Hematopoietic multipotent progenitor cell (in vitro differentiated cells): ENCODE measurements at regions not wholly inside any gene's neighbourhood (a gene's known extent, or its start where the extent isn't known, plus 50 kb on each side); places are given as distances from the start of the nearest gene placed in this dataset.

ENCODE experiments used
- DNase-seq, 3 donors: peaks; one replicate each; pipeline ENCODE4 v3.0.0-alpha.2; 2011 to 2015; ENCODE audit warnings: low read depth in 2 of 3, low spot score in 2 of 3

DNA sequence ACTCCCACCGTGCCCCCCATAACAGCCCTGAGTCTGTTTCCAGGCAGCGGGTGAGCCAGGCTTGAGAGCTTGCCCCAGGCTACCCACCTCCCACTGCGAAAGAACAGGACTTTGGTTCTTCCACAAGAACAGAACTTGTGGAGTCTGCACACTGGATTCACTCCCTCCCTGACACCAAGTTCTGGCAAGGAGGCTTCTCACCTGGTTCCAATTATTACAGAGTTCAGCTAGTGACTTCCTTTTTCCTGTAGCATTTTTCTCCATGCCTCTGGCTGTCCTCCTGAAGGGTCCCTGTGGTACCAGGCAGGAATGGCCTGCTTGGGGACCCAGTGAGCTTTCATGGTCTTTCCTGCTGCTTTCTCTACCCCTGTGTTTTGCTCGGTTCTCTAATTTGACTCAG, 208.6 kb upstream of the SFRP2 start:
- DNase-seq: no peak

DNA sequence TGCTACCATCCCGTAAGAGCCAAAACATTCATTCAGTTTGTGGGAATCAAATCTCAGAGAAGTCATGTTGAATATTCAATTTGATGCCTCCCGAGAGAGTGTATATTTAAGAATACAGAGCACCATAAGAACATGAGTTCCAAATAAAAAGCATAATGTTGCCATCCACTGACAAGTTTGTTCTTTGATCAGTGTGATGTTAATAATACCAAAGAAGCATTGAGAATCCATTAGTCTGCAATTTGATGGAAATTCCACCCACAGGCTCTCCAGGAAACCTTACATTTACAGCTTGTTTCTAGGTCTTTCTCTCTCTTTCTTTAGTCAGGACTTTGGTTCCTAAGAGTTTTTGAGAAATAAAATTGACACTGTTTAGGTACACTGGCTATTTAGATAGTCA, 200.6 kb upstream of the SFRP2 start:
- DNase-seq: no peak

DNA sequence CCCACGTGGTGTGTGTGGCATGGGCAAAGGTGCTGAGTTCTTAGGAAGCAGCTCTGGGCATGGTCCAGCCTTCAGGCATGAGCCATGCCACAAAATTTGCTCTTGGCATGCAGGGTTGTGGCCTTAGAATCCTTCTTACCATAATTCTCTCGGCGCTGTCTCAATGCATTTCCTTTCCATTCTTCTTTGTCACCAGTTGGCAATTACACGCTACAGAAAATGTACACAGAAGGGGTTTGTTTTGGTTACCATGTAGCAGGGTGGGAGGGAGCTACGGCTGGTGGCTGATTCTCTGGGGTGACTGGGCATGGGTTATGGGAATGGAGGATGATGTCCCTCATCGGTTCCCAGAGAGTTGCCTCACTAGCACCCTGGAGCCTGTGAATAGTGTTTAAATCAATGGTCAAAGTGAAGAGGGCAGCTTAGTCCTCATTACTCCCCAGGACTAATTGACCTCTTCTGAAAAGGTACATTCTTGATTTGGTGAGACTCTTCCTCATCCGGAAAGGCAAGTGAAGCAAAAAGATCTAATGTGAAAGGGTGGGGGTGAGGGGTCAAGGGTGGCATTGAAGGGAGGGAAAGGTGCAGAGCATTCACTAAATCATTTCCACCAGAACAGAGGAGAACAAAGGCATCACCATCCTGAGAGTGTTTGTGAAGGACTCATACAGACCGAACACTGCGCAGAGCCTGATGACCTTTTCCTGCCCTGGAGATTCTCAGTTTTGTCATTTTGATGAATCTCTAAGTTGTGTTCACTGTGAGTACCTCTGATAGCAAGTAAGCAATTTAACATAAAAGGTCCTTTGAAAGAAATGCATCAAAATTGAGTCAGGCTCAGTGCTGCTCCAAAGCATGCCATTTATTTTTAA, 199.8 kb upstream of the SFRP2 start:
- DNase-seq: no peak

DNA sequence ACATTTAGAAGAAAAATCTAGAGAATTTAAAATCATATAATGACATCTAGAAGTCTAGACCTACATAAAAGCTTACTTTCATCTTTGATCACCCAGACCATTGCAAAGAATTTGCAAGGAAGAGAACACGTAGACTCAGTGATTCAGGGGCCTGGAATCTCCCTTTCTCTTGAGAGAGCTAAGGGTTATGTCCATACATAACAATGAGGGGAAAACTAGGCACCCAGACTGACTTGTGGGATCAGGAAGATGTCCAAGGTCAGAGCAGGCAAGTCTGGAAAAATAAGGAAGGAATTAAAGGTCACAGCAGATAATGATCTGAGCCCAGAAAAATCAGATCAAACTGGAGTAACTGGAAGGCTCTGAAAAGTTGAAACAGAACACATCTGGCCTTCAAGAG, 198.4 kb upstream of the SFRP2 start:
- DNase-seq: no peak

DNA sequence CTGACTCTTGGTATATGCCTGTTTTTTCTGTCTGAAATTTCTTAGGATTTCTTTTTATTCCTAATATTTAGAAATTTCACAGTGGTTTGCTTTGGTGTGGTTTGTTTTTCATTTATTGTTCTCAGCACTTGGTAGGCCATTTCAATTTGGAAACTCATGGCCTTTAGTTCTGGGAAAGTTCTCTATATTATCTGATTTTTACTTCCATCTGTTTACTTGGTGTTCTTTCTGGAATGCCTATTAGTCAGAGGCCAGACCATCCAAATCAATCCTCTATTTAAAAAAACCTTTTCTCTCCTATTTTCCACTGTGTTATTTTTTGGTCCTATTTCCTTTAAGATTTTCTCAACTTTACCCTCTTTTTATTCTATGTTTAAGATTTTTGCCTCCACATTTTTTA, 188.1 kb upstream of the SFRP2 start:
- no peak for DNase-seq

DNA sequence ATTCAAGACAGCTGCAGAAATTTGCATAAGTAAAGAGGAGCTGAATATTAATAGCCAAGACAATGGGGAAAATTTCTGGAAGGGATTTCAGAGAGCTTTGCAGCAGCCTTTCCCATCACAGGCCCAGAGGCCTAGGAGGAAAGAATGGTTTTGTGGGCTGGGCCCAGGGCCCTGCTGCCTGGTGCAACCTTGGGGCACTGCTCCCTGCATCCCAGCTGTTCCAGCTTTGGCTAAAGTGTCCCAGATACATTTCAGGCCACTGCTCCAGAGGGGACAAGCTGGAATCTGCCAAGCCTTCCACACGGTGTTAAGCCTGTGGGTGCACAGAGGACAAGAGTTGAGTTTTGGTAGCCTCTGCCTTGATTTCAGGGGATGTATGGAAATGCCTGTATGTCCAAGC, 185.6 kb upstream of the SFRP2 start:
- no peak for DNase-seq

DNA sequence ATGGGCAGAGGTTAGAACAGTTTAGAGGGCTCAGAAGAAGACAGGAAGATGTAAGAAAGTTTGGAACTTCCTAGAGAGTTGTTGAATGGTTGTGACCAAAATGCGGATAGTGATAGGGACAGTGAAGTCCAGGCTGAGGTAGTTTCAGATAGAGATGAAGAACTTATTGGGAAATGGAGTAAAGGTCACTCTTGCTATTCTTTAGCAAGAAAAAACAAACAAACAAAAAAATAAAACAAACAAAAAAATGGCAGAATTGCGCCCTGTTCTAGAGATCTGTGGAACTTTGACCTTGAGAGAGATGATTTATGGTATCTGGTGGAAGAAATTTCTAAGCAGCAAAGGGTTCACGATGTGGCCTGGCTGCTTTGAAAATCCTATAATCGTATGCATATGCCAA, 185.1 kb upstream of the SFRP2 start:
- DNase-seq: no peak

DNA sequence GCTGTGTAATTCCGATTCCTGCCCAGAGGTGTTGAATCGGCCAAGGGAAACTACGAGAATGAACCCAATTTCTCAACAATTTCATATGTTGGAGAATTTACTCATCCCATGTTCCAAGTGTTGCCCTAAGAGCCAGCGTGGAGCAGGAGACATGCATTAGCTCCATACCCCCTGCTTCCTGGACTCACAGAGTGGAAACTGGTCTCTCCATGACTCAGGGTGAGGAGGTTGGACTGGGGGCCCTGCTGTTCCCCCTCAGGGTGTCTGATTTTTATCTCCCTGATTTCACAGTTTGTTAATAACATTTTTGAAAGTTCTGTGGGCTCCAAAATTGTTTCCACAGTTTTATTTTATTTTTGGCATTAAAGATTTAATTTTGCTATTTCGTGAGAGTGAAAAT, 183.0 kb upstream of the SFRP2 start:
- no peak for DNase-seq

DNA sequence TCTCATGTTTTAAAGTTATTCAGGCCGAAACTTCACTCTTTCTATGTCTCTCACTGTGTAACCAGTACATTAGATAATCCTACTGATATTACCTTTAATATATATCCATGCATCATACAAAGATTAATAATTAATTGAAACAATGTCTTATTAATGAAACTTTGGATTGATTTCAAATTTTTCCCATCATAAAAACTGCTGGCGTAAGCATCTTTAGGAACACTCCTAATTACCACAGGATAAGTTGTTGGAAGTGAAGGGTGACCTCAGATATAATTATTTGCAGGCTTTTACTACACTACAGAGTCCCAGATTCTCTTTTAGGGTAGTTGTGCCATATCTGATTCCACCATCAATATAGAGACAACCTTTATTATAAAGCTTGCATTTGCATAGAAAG, 181.3 kb upstream of the SFRP2 start:
- no peak for DNase-seq

DNA sequence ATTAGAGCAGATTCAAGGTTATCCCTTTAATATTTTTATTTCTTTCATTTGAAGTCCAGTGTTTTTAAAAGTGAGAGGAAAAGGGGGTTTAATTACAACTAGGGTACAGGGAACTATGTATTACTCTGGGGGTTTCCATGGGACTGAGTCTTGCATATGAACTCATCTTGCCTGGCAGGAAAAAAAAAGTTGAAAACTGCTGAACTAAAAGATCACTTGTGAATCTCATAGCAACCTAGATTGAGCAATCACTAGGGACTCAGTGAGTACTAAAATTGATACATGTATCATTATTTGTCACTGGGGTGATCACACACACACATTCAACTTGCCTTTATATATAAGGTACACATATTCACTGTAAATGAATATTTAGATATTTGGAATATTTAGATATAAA, 180.7 kb upstream of the SFRP2 start:
- DNase-seq: no peak

DNA sequence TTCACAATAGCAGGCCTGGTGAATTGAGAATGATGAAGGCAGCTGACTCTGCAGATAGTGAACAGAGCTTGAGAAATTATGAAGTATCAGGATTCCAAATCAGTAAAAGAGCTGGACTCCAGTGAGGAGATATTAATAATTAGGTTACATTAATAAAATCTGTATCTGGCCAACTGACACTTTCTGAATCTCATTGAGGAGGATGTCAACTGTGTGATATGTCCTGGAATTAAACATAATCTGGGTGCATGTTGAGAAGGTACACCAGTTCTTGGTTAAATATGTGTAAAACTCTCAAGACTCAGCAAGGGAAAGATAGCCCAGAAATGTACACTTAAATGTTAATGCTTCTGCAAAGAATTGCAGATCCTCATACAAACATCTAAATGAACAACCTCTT, 177.8 kb upstream of the SFRP2 start:
- no peak for DNase-seq

DNA sequence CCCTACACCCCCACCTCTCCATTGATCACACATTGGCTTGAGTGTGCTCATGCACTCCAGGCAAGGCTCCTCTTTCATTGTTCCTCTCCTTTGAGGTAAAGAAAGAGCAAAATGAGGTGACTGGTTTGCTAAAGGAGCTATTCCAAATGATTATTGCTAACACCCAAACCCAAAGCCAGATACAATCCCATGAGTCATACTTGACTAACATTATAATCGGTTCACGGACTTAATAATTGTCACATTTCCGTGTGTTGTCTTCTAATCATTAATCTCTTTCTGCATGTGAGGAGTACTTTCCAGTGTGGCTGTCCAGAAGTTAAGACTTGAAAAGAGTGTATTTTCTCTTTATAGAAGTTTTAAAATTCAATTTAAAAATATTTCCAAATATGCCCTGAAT, 174.3 kb upstream of the SFRP2 start:
- DNase-seq: no peak

DNA sequence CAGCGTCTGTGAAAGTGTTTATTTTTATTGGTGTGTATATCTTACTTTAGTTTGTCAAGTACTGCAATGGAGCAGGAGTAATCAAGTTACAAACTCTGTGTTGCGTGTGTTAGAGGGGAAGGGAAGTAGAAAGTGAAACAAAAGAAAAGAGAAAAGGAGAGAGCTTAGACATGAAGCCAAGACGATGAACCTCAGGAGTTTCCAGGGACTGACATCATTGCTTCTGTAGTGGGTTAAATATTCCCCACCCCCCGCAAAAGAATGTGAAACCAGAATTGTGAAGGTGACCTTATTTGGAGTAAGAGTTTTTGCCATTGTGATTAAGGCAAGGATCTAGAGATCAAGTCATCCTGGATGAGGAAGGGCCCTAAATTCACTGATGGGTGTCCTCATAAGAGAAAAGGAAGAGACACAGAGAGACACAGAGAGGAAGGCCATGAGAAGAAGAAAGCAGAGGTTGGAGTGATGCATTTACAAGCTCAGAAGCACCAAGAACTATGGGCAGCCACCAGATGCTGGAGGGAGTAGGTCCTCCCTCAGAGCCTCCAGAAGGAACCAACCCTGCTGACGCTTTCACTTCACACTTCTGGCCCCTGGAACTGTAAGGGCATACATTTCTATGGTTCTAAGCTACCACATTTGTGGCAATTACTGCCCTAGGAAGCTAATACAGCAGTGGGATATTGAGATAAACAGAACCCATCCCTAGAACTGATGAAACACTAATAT, 173.6 kb upstream of the SFRP2 start:
- DNase-seq: no peak

DNA sequence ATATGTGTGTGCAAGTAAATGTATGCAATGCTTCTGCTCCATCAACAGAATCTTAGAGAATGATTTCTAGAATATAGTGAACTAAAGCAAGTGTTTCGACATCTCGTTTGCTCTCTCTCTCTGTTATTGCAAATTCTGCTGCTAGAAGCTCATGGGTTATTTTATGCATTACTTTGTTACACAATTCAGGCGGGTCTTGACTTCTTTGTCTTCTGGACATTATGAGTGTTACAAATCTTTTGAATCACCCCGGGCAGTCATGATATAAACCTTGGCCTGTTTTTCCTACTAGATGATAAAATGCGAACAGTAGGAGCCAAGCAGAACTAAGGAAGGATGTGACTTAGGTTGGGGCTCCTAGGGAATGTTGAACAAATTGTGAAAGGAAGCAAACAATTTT, 166.4 kb upstream of the SFRP2 start:
- DNase-seq: no peak

DNA sequence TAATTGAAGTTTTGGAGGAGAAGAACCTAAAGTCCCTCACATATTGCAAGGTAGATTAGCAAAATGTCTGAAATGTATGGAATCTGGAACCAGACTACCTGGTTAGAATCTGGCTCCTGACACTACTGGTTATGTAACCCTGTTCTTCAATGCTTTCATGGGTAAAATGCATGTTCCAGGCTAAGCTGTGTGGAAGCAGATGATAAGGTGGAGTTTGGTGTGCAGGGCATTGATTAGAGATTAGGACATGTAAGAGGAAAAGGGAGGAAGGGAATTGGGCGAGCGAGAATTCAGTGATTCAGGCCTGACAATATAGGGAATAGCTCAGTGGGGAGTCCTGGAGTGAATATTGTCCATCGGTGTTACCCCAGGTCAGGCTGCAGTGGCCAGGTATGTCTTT, 165.8 kb upstream of the SFRP2 start:
- no peak for DNase-seq

DNA sequence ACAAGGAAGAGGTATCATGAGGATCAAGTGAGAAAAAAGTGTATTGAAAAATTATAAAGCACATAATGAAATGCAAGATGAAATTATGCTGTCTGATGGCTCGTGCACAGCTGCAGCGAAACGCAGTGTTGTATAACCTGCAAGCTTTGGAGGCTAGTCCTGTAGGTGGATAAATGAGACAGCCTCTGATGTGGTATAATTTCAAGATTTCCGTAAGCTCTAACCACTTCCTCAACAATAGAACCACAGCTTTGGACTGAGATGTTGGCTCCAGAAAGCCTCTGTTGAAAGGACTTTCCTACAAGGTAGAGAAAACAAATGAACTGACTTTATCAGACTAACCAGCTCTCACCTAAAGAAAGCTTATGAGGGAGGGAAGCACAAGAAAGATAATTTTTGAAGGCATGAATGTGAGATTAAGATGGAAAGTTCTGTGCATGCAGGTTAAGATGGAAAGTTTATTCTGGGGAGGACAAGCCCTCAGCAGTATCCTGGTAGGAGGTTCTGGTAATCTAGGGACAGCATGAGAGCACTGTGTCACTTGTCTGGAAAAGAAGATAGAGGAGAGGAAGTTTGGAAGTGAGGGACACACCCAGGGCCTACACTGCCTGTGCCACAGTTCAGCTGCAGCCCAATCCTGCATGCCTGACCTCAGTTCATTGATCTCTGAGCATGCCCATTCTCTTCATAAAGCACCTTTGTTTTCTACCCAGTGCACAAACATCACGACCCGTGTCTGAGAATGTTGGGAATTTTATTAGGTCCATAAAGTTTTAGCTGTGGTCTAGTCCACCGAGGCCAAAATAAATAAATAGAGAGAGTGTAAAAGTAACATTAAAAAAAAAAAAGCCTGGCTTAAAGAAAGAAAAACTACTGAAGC, 161.5 kb upstream of the SFRP2 start:
- DNase-seq: peak in 1 of 3 donors; percentile 2

DNA sequence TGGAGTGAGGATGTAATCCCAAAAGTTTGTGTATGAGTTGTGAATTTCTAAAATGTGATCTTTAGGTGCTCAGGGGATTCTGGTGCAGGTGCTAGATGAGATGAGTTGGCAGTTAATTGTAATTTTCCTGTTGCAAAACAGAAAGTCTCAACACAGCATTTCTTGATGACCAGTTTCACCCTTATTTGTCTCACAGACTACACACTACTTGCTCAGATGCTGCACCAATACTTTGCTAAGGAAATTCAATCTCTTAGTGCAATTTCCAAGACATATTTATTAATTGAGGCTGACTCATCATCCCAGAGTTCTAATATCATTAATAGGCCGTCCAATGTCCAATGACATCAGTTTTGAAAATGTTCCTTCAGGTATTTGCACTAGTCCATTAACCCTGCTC, 159.2 kb upstream of the SFRP2 start:
- no peak for DNase-seq

DNA sequence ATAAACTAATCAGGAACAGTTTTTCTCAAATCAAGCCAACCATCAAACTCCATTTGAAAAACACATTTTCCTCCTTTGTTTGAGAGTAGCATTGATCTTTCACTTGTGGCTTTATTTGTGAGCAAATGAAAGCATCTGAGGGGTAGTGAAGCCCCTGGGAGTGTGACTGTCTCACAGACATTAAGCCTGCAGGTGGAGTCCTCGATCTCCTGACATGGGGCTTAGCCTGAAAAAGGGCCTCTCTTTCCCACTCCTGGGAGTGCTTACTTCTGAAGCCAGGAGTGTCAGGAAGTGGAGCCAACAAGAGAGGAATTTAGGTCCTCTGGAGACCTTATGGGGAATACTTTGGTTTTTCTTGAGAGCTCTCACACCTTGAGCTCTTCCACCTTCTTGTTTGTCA, 158.2 kb upstream of the SFRP2 start:
- DNase-seq: no peak

DNA sequence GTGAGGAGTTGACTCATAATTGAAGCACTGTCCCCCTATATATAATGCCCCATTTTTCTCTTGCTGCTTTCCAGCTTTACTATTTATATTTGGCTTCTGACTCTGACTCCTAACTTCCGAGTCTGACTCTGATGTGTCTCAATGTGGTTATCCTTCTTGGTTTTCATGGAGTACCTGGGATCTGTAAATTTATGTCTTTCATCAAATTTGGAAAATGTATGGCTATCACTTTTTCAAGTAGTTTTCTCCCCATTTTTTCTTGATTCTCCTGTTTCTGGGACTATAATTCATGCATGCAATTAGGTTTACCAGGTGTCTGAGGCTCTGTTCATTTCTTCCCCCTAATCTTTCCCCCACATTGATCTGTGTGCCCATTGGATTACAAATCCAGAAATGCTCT, 156.8 kb upstream of the SFRP2 start:
- no peak for DNase-seq

DNA sequence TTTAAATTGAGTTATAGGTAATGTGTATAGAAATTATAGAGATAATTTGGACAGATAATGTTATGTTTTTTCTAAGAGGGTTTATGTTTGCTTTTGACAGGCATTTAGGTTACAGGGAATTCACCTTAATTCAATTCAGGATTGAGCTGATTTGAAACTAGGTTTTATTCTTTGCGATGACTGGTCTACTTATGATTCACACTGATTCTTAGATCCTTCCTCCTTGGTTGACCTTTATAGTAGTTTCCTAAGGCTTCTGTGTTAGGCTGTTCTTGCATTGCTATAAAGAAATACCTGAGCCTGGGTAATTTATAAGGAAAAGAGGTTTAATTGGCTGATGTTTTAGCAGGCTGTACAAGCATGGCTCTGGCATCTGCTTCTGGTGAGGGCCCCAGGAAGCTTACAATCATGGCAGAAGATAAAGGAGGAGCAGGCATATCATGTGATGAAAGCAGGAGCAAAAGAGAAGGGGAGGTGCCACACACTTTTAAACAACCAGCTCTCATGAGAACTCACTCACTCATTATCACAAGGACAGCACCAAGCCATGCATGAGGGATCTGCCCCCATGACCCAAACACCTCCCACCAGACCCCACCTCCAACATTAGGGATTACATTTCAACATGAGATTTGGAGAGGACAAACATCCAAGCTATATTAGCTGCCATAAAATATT, 155.0 kb upstream of the SFRP2 start:
- DNase-seq: no peak

DNA sequence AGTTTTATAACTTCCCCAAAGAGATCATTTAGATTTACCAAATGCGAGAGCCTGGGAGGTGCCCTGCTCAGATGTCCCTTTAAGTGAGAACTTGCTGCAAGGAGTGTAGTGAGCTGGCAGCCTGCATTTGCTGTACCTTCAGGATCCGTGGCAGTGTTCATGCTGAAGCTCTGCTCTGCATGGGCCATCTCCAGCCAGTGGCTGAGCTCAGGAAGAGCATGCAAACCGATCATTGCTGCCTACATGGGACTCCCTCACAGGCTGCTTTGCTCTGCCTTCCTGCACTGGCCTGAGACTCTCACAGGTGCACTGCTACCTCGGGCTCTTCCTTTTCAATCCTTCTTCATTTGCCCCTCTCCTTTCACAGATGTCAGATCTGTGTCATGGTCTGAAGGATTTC, 152.0 kb upstream of the SFRP2 start:
- DNase-seq: no peak
